ENCODE measurements at regions not wholly inside any gene's neighbourhood (a gene's known extent, or its start where the extent isn't known, plus 50 kb on each side); places are given as distances from the start of the nearest gene placed in this dataset.

DNA sequence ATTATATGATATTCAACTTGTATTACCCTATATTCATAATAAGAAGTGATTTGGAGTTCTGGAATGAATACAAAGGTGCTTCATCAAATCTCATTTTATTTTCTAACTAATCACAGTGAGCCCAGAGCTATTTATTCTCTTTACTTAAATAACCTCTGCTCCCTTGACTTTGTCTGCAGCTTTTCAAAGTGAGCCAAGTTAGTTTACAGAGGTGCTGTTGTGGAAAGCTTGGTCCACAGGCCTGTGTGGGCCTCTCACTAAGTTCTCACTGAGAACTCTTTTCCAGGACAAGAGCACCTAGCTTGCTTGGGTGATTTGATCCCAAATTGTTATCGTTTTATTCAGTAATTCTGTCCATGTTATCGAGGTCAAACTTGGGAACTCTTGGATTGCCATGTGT lies 319.3 kb downstream of the RFC3 start:
- Histone ChIP-seq H3K27me3 (no peaks in the 10 kb centered on the region), H3K27ac (no peak overlapping the region), H3K36me3 (replicated peaks in 1 of 2) (no peaks in the 10 kb centered on the region), H3K4me3 (no peak overlapping the region), H3K4me1 (replicated peaks in 1 of 2) (no peaks in the 10 kb centered on the region), H3K9me3 (replicated peaks in 1 of 3) (no peaks in the 10 kb centered on the region)
- TF ChIP-seq, protein P1, sequence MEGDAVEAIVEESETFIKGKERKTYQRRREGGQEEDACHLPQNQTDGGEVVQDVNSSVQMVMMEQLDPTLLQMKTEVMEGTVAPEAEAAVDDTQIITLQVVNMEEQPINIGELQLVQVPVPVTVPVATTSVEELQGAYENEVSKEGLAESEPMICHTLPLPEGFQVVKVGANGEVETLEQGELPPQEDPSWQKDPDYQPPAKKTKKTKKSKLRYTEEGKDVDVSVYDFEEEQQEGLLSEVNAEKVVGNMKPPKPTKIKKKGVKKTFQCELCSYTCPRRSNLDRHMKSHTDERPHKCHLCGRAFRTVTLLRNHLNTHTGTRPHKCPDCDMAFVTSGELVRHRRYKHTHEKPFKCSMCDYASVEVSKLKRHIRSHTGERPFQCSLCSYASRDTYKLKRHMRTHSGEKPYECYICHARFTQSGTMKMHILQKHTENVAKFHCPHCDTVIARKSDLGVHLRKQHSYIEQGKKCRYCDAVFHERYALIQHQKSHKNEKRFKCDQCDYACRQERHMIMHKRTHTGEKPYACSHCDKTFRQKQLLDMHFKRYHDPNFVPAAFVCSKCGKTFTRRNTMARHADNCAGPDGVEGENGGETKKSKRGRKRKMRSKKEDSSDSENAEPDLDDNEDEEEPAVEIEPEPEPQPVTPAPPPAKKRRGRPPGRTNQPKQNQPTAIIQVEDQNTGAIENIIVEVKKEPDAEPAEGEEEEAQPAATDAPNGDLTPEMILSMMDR (IDR thresholded peaks at IDR 0.05), result no peak
- TF ChIP-seq POLR2A (IDR thresholded peaks at IDR 0.05), result no peak
- DNase-seq, result no peak
- WGBS, 4 donors, result 86 to 88% (median 87%) methylated on average over 2 of the region's 2 CpGs
- intact Hi-C loops (cut with DNase I), result no loop called here

DNA sequence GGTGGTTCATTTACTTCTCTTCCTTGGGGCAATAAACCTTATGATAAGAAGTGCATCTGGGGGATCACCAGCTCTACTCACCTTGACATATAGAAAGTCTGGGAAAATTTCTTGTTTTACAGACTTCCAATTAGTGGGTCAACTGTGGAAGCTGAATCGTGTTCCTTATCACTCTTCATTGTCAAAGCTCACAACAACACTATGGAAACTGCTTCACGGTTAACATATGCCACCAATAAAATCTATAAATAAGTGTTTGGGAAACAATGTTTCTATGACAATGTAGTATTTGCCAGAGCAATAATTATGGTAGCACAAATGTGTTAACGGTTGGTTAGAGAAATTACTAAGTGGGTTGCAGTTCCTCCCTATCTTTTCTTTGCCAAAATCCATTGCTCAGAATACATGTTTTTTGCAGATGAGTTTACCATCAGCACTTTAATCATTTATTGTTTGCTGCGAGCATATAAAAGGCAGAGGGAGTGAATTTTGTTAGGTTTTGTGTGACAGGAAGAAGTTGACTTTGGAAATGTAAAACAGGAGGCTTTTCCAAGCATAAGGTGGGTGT lies 321.8 kb downstream of the RFC3 start:
- H3K9me3 ChIP-seq (replicated peaks in 1 of 3), result no peaks in the 10 kb centered on the region
- TF ChIP-seq POLR2A (IDR thresholded peaks at IDR 0.05), result no peak
- TF ChIP-seq, protein P1 (IDR thresholded peaks at IDR 0.05), result no peak
- 81 to 85% (median 84%) methylated on average over 4 of the region's 4 CpGs for WGBS, 4 donors
- H3K36me3 ChIP-seq (replicated peaks in 1 of 2), result no peaks in the 10 kb centered on the region
- no peaks in the 10 kb centered on the region for H3K27me3 ChIP-seq
- DNase-seq, result no peak
- H3K4me1 ChIP-seq (replicated peaks in 1 of 2), result no peaks in the 10 kb centered on the region
- intact Hi-C loops (cut with DNase I), result no loop called here
- no peak overlapping the region for H3K27ac ChIP-seq
- no peak overlapping the region for H3K4me3 ChIP-seq

DNA sequence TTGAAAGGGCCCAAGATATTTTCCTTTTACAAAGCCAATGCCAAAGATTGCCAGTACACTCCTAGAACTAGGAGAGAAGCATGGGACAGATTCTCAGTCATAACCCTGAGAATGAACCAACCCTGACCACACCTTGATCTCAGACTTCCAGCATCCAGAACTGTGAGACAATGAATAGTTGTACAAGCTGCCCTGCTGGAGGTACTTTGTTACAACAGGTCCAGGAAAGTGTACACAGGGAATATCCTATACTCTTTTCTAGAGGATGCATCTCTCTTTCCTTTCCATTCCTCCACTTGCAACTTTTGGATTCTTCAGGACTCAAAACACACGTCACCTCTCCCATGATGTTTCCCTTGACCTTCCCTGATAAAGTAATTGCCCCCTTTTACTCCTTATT lies 325.7 kb downstream of the RFC3 start:
- Histone ChIP-seq H3K27me3 (no peaks in the 10 kb centered on the region), H3K9me3 (replicated peaks in 1 of 3) (no peaks in the 10 kb centered on the region), H3K27ac (no peak overlapping the region), H3K4me3 (no peak overlapping the region), H3K4me1 (replicated peaks in 1 of 2) (no peaks in the 10 kb centered on the region), H3K36me3 (replicated peaks in 1 of 2) (no peaks in the 10 kb centered on the region)
- no peak for TF ChIP-seq POLR2A (IDR thresholded peaks at IDR 0.05)
- TF ChIP-seq, protein P1 (IDR thresholded peaks at IDR 0.05), result no peak
- no peak for DNase-seq
- WGBS, 4 donors, result 93 to 96% (median 95%) methylated on average over 1 of the region's 1 CpG
- intact Hi-C loops (cut with DNase I), result no loop called here

DNA sequence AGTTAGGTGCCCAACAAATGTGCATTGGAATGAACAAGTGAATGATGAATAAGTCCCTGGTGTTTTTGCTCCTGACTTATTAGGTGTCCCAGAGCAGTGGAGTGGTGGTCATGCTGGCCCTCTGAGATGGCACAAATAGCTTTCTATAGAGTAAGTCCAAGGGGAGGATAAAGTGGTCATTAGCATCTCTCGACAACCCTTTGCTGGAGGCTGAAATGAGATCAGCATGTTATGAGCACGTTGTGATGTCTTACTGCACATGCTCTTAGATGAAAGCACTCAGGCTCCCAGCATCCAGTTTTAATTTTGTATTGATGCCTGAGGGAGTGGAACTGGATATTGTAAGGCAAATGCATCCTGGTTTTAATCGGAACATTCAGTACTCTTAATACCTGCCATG lies 326.2 kb downstream of the RFC3 start:
- intact Hi-C loops (cut with DNase I), result no loop called here
- 82 to 88% (median 84%) methylated on average over 3 of the region's 3 CpGs for WGBS, 4 donors
- no peak for TF ChIP-seq POLR2A (IDR thresholded peaks at IDR 0.05)
- TF ChIP-seq, protein P1 (IDR thresholded peaks at IDR 0.05), result no peak
- Histone ChIP-seq H3K4me1 (replicated peaks in 1 of 2) (no peaks in the 10 kb centered on the region), H3K9me3 (replicated peaks in 1 of 3) (no peaks in the 10 kb centered on the region), H3K4me3 (no peak overlapping the region), H3K27ac (no peak overlapping the region), H3K36me3 (replicated peaks in 1 of 2) (no peaks in the 10 kb centered on the region), H3K27me3 (no peaks in the 10 kb centered on the region)
- DNase-seq, result no peak
